ENCODE measurements at regions not wholly inside any gene's neighbourhood (a gene's known extent, or its start where the extent isn't known, plus 50 kb on each side); places are given as distances from the start of the nearest gene placed in this dataset.

- TF ChIP-seq POLR2AphosphoS5 (IDR thresholded peaks at IDR 0.05; ENCODE audit: insufficient read depth in 1 of 2, low read depth in 1 of 2) (no peak), CTCF (IDR thresholded peaks at IDR 0.05) (no peak), POLR2A (IDR thresholded peaks at IDR 0.05) (no peak)
These were observed 373.5 kb downstream of the DTWD2 start for GRCh38 chr5:118614731-118615456.

Measured in vagina (tissue), 2 donors.